ENCODE measurements at regions not wholly inside any gene's neighbourhood (a gene's known extent, or its start where the extent isn't known, plus 50 kb on each side); places are given as distances from the start of the nearest gene placed in this dataset.

DNA sequence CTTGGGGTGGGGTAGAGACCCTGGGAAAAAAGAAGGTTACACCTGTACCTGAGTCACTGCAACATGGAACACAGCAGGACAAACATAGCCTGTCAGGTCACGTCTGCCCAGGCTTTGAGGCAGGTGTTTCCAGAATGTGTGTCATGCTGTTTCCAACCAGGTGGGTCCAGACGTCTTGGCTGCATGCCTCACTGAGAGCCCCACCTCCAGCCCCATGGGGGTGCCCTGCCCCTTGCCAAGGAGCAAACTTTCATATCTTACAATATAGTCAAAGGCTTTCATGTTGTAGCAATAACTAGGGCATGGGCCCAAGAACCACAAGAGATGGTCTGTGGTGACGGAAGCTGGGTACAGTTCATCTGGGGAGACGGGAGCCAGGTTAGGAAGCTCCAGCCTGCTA, 499.7 kb downstream of the BCL11A start:
- Histone ChIP-seq H3K36me3 (ENCODE audit: control insufficient read depth in 2 of 2, insufficient read depth in 2 of 2, low read length in 1 of 2) (no peaks in the 10 kb centered on the region), H3K9me3 (replicated peaks; ENCODE audit: control insufficient read depth, insufficient read depth, low read length) (no peaks in the 10 kb centered on the region), H3K27me3 (replicated peaks in 1 of 2; ENCODE audit: control insufficient read depth in 2 of 2, insufficient read depth in 2 of 2, low read length in 1 of 2) (no peaks in the 10 kb centered on the region; a peak in 1 of 4 replicates), H3K4me2 (ENCODE audit: control insufficient read depth, insufficient read depth) (no peak overlapping the region), H2AFZ (ENCODE audit: control insufficient read depth, low read depth, low read length) (no peak overlapping the region), H3K27ac (ENCODE audit: control insufficient read depth, insufficient read depth) (no peak overlapping the region), H3K4me1 (ENCODE audit: control insufficient read depth, insufficient read depth, low read length) (no peaks in the 10 kb centered on the region), H4K20me1 (ENCODE audit: control insufficient read depth, insufficient read depth) (no peaks in the 10 kb centered on the region), H3K79me2 (ENCODE audit: control insufficient read depth, insufficient read depth, low read length) (no peaks in the 10 kb centered on the region), H3K4me3 (no peak overlapping the region), H3K9ac (ENCODE audit: control insufficient read depth, insufficient read depth, low read length) (no peak overlapping the region)
- in situ Hi-C loops (cut with MboI) (no loop called here), intact Hi-C loops (cut with micrococcal nuclease; ENCODE audit: unreplicated experiment) (no loop called here)
- CTCF ChIA-PET = no interaction called here
- BruUV-seq (replicated peaks) = no TSS peak
- RAD21 ChIA-PET (ENCODE audit: unreplicated experiment) = no interaction called here
- FAIRE-seq = no peak
- no peak for DNase-seq (ENCODE audit: low read depth, low spot score)
- no peak for ATAC-seq
- POLR2A ChIA-PET = no interaction called here
- WGBS (ENCODE audit: insufficient coverage, insufficient replicate concordance, low lambda C conversion rate, missing lambda C conversion rate) = 40% methylated on average over 4 of the region's 4 CpGs
- SMC1A ChIA-PET (ENCODE audit: uncharacterized antibody, unreplicated experiment) = no interaction called here
- TF ChIP-seq BCL11A (IDR thresholded peaks at IDR 0.05; ENCODE audit: low read depth, low read length) = no peak
- no peak for TF ChIP-seq ZNF687 (IDR thresholded peaks at IDR 0.05)
- no peak for TF ChIP-seq NRF1 (conservative IDR thresholded peaks at IDR 0.05; ENCODE audit: low read depth, low read length)
- TF ChIP-seq, protein P1, sequence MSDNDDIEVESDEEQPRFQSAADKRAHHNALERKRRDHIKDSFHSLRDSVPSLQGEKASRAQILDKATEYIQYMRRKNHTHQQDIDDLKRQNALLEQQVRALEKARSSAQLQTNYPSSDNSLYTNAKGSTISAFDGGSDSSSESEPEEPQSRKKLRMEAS (IDR thresholded peaks at IDR 0.05; ENCODE audit: low read depth, low read length) = no peak
- TF ChIP-seq ZNF207 (IDR thresholded peaks at IDR 0.05; ENCODE audit: borderline replicate concordance) = no peak
- no peak for TF ChIP-seq RBBP5 (conservative IDR thresholded peaks at IDR 0.05)
- no peak for TF ChIP-seq YBX1 (IDR thresholded peaks at IDR 0.05)
- no peak for TF ChIP-seq MTA3 (IDR thresholded peaks at IDR 0.05; ENCODE audit: borderline replicate concordance, low read length)
- no peak for TF ChIP-seq TCF3 (IDR thresholded peaks at IDR 0.05; ENCODE audit: borderline replicate concordance, insufficient read depth, low read depth, low read length)
- TF ChIP-seq NR2C1 (IDR thresholded peaks at IDR 0.05) = no peak
- TF ChIP-seq, protein P2, sequence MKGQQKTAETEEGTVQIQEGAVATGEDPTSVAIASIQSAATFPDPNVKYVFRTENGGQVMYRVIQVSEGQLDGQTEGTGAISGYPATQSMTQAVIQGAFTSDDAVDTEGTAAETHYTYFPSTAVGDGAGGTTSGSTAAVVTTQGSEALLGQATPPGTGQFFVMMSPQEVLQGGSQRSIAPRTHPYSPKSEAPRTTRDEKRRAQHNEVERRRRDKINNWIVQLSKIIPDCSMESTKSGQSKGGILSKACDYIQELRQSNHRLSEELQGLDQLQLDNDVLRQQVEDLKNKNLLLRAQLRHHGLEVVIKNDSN (IDR thresholded peaks at IDR 0.05; ENCODE audit: borderline replicate concordance, extremely low read length, insufficient read depth, low read depth, low read length) = no peak
- TF ChIP-seq ZZZ3 (IDR thresholded peaks at IDR 0.05; ENCODE audit: control insufficient read depth, insufficient read length, low read depth) = no peak
- no peak for TF ChIP-seq RAD51 (IDR thresholded peaks at IDR 0.05)
- no peak for TF ChIP-seq BACH1 (IDR thresholded peaks at IDR 0.05; ENCODE audit: borderline replicate concordance)
- no peak for TF ChIP-seq E2F8 (IDR thresholded peaks at IDR 0.05; ENCODE audit: low read depth, partially characterized antibody)
- TF ChIP-seq JUND (IDR thresholded peaks at IDR 0.05; ENCODE audit: low read depth, low read length) = no peak
- TF ChIP-seq, protein P3, sequence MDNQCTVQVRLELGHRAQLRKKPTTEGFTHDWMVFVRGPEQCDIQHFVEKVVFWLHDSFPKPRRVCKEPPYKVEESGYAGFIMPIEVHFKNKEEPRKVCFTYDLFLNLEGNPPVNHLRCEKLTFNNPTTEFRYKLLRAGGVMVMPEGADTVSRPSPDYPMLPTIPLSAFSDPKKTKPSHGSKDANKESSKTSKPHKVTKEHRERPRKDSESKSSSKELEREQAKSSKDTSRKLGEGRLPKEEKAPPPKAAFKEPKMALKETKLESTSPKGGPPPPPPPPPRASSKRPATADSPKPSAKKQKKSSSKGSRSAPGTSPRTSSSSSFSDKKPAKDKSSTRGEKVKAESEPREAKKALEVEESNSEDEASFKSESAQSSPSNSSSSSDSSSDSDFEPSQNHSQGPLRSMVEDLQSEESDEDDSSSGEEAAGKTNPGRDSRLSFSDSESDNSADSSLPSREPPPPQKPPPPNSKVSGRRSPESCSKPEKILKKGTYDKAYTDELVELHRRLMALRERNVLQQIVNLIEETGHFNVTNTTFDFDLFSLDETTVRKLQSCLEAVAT (IDR thresholded peaks at IDR 0.05) = no peak

Measured in GM12878 (cell line).